ENCODE measurements at regions not wholly inside any gene's neighbourhood (a gene's known extent, or its start where the extent isn't known, plus 50 kb on each side); places are given as distances from the start of the nearest gene placed in this dataset.

- Histone ChIP-seq H3K4me3 (no peak overlapping the region), H3K27ac (replicated peaks) (no peak overlapping the region), H3K9me3 (replicated peaks) (peaks cover 3% of the 10 kb centered on the region), H3K36me3 (no peaks in the 10 kb centered on the region), H3K27me3 (ENCODE audit: low read depth) (no peaks in the 10 kb centered on the region), H3K4me1 (no peaks in the 10 kb centered on the region)
- TF ChIP-seq, protein P1, sequence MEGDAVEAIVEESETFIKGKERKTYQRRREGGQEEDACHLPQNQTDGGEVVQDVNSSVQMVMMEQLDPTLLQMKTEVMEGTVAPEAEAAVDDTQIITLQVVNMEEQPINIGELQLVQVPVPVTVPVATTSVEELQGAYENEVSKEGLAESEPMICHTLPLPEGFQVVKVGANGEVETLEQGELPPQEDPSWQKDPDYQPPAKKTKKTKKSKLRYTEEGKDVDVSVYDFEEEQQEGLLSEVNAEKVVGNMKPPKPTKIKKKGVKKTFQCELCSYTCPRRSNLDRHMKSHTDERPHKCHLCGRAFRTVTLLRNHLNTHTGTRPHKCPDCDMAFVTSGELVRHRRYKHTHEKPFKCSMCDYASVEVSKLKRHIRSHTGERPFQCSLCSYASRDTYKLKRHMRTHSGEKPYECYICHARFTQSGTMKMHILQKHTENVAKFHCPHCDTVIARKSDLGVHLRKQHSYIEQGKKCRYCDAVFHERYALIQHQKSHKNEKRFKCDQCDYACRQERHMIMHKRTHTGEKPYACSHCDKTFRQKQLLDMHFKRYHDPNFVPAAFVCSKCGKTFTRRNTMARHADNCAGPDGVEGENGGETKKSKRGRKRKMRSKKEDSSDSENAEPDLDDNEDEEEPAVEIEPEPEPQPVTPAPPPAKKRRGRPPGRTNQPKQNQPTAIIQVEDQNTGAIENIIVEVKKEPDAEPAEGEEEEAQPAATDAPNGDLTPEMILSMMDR (IDR thresholded peaks at IDR 0.05; ENCODE audit: borderline replicate concordance) = no peak
- DNase-seq = no peak
- intact Hi-C loops (cut with micrococcal nuclease) = no loop called here
These were observed 1088.5 kb upstream of the CDH6 start for GRCh38 chr5:30104872-30105596.

- H3K36me3 ChIP-seq = no peaks in the 10 kb centered on the region
- no peaks in the 10 kb centered on the region for H3K27me3 ChIP-seq (ENCODE audit: low read depth)
- TF ChIP-seq, protein P1 (IDR thresholded peaks at IDR 0.05; ENCODE audit: borderline replicate concordance) = no peak
- peaks cover 3% of the 10 kb centered on the region for H3K9me3 ChIP-seq (replicated peaks)
- intact Hi-C loops (cut with micrococcal nuclease) = no loop called here
- H3K4me1 ChIP-seq = no peaks in the 10 kb centered on the region
- no peak overlapping the region for H3K27ac ChIP-seq (replicated peaks)
- H3K4me3 ChIP-seq = no peak overlapping the region
- no peak for DNase-seq
These were observed 1089.9 kb upstream of the CDH6 start for GRCh38 chr5:30103452-30104202.

GRCh38 chr5:30103052-30103451, 1090.4 kb upstream of the CDH6 start:
- H3K27me3 ChIP-seq (ENCODE audit: low read depth) = no peaks in the 10 kb centered on the region
- intact Hi-C loops (cut with micrococcal nuclease) = no loop called here

DNA sequence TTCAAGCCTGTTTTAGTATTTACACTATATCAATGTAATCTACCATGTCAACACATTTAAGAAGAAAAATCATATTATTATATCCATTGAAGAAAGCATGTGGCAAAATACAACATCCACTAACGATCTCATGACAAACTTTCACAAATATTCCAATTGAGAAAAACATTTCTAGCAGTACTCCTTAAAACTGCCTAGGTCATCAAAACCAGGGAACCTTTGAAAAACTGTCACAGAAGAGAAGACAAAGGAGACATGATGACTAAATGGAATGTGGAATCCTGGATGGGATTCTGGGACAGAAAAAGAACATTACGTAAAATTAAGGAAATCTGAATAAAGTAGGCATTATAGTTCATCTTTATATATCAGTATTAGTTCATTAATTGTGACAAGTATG, 1091.3 kb upstream of the CDH6 start:
- Histone ChIP-seq H3K27ac (replicated peaks) (no peak overlapping the region), H3K4me1 (no peaks in the 10 kb centered on the region), H3K36me3 (no peaks in the 10 kb centered on the region), H3K4me3 (no peak overlapping the region), H3K27me3 (ENCODE audit: low read depth) (no peaks in the 10 kb centered on the region), H3K9me3 (replicated peaks) (peaks cover 3% of the 10 kb centered on the region)
- TF ChIP-seq, protein P1 (IDR thresholded peaks at IDR 0.05; ENCODE audit: borderline replicate concordance) = no peak
- intact Hi-C loops (cut with micrococcal nuclease) = no loop called here
- DNase-seq = no peak

More at GRCh38 chr5:30103052-30103451, 1090.4 kb upstream of the CDH6 start:
- H3K27ac ChIP-seq (replicated peaks) = no peak overlapping the region
- no peak for DNase-seq
- H3K4me3 ChIP-seq = no peak overlapping the region
- peaks cover 3% of the 10 kb centered on the region for H3K9me3 ChIP-seq (replicated peaks)
- no peaks in the 10 kb centered on the region for H3K4me1 ChIP-seq
- H3K36me3 ChIP-seq = no peaks in the 10 kb centered on the region
- TF ChIP-seq, protein P1 (IDR thresholded peaks at IDR 0.05; ENCODE audit: borderline replicate concordance) = no peak

- Histone ChIP-seq H3K4me1 (no peaks in the 10 kb centered on the region), H3K9me3 (replicated peaks) (peaks cover 3% of the 10 kb centered on the region), H3K27ac (replicated peaks) (no peak overlapping the region), H3K4me3 (no peak overlapping the region), H3K27me3 (ENCODE audit: low read depth) (no peaks in the 10 kb centered on the region), H3K36me3 (no peaks in the 10 kb centered on the region)
- no peak for DNase-seq
- TF ChIP-seq, protein P1 (IDR thresholded peaks at IDR 0.05; ENCODE audit: borderline replicate concordance) = no peak
- intact Hi-C loops (cut with micrococcal nuclease) = no loop called here
These were observed 1092.6 kb upstream of the CDH6 start for GRCh38 chr5:30100929-30101328.

Data from left ventricle myocardium inferior (tissue), 1 donor.